Daoy (cell line): ENCODE measurements at regions not wholly inside any gene's neighbourhood (a gene's known extent, or its start where the extent isn't known, plus 50 kb on each side); places are given as distances from the start of the nearest gene placed in this dataset.
"Not testable (repeated sequence)": the region's sequence is repeated elsewhere in the genome, so short reads cannot be mapped to it uniquely, and the experiment has no call there.

Source experiments
- DNase-seq: peaks from one replicate; pipeline ENCODE4 v3.0.0-alpha.2; 2015; ENCODE audit warnings: low read depth

DNA sequence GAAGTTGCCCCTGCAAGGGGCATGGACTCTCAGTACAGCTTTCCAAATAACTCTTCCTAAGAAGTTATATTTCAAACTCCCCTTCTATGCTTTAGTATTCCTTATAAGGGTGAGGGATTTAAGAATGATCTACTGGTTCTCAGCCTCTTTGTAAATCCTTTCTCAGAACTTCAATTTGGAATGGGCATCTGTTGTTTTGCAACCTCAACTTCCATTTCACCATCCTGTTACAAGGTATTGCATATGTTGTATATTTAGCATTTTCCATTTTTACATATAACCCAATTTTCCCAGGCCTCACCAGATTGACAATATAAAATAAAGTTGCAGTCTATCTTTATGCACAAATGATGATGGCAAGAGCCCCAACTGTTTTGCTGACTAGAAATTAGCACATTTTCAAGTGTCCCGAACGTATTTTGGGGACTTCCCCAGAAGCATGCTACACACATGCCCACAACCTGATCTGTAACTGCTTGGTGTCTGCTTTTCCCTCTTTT, 154.9 kb upstream of the CARMIL1 start:
- no peak for DNase-seq

DNA sequence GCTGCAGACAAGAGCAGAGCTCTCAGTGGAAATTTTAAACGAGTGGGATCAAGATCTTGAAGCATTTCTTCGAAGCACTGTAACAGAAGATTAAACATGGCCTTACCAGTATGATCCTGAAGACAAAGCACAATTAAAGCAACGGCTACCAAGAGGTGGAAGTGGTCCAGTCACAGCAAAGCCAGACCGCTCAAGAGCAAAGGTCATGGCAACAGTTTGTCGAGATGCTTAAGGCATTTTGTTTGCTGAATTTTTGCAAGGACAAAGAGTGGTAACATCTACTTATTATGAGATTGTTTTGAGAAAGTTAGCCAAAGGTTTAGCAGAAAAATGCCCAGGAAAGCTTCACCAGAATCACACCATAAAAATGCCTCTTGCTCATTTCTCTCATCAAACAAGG, 153.4 kb upstream of the CARMIL1 start:
- no peak for DNase-seq

DNA sequence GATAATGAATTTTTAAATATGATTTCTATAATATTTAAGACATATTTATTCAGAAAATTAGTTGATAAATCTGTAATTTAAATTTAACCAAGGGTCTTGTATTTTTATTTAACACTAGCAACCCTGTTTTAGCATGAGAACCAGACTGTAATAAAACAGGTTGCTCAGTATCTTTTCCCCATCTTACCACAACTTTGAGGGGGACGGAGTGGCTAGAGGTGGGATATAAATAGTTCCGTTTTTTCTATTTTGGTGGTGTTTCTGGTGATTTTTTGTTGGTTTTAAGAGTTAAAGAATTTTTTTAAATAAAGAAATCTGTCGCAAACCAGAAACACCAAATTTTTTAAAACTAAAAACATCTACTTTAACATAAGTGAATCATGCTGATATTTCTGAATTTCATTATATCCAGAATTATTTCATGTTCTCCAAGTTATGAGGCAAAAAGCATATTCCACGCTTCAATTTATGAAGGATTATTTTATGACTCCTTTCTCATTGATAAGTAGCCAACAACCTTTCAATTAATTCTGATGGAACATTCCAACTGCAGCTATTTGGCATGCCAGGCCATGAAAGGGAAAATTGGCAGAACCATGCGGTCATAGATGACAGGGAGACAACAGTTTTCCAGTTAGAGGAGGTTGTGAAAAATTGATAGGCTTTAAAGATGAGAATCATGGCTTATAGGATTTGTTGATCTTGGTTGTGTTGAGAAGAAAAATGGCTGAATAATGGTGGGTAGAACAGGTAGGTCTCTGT, 151.9 kb upstream of the CARMIL1 start:
- no peak for DNase-seq

DNA sequence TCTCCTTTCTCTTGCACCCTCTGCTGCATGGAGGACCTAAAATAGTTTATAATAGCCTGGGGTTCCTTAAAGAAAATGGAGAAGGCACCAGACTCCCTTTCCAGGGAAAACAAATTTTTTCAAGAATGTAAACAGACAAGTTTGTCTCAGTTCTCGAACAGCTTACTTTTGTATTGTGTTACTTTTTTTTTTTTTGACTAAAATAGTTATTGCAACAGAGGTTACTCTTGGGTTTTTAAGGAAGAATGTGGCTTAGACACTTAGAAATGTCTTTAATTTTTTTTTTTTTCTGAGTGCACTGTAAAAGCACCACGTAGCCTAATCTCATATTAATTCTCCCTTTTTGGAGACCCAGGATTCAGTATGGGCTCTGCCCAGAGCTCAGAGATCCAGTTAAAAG, 148.7 kb upstream of the CARMIL1 start:
- no peak for DNase-seq

DNA sequence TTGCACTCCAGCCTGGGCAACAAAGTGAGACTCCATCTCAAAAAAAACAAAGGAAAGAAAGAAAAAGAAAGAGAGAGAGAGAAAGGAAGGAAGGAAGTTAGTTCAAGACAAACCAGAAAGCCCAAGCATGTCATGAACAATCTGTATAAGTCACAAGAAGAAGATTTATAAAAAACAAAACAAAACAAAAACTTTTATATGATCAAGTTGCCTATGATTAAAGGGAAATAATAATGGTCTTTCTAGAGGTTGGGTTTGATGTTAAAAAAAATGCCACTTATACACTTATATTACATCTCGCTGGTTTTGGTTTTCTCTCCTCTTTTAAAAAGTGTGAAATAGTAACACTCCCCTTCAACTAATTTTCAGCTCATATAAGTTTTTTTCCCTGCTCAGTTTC, 146.2 kb upstream of the CARMIL1 start:
- no peak for DNase-seq

DNA sequence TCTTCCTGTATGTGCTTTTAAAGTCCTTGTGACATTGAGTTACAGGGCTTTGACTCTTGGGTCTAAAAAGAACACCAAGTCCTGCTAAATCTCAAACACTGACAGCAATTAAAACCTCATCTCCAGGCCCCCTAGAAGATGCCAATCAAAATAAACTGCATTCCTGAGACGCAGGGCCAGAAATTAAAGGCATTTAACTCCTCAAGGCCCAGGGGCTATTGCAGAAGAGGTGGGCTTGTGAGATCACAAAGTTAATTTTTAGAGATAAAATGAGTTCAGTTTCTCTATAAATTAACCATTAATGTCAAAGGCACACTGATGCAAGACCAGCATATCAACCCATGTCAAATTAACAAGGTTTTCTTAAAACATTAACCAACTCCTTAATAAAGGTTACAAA, 145.6 kb upstream of the CARMIL1 start:
- DNase-seq, result no peak

DNA sequence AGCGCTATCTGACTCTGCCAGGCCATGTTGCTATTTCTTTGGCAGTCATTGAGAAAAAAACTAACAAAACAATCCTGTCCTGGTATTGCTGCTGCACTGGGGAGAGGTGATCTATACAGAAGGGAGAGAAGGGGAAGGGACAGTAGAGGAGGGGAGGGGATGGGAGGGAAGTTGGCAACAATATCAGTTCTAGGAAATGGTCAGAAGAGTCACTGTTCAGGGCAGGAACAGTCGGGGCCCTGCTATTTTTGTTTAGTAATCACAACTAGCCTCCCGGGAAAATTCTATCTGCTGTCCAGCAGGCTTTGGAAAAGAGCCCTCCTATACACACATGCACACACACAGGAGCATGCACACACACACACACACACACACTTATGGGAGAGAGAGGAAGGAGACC, 142.3 kb upstream of the CARMIL1 start:
- DNase-seq, result no peak

DNA sequence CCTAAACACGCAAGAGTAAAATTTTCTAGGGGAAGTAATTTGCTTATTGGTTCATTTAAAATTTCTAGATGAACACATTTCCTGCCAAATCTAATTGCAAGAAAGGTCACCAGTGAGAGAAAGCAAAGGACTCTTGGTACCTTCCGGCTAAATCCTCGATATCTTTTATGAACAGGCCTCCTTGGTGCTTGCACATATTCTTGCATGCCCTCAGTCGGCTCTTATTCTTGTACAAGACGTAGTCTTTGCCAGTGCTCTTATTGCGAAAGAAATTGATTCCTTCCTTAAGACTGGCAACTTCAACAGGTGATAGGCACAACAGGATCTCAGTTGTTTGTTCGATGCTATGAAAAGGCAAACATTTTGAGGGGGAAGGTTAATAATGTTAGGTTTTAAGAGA, 141.7 kb upstream of the CARMIL1 start:
- no peak for DNase-seq

DNA sequence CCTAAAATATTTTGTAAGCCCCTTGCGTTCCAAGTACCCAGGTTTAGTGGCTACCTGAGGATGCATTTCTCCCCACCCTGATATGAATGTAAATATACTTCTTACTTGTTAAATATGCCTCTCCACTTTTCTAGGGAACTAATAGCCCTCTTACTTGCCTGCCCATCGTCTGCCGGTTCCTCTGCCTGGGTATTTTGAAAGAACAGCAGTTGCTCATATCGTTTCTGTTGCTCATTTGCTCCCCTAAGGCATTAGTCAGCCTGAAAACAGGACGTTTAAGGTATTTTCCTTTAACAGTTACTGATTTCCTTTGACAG, 141.3 kb upstream of the CARMIL1 start:
- no peak for DNase-seq

DNA sequence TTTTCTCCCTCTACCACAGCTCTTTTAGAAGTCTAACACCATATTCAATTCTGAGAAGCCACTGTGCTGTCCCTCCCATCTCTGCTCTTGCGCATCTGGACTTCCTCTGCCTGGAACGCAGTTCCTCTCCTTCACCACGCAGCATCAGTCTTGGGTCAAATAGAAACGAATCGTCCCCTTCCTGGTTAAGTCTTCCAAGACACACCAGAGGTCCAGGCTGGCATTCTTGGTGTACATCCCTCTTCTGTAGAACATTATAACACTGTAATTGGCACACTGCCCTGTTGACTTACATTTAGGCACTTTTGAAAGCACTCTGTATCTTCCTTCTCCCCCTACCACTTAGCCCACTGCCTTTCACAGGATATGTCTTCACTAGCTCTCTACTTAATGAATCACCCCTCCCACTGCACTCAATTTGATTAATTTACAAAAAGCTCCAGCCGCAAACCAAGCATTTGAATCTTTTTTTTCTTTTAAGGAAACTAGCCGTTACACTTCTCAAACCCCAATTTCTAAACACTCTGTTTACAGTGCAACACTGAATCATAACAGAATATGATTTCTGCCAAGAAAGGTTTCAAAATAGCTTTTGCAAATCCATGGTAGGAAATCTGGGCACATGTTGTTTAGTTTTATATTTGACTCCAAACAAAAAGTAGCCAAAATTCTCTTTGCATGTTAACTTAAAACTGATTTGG, 140.8 kb upstream of the CARMIL1 start:
- DNase-seq, result peak; percentile 75

DNA sequence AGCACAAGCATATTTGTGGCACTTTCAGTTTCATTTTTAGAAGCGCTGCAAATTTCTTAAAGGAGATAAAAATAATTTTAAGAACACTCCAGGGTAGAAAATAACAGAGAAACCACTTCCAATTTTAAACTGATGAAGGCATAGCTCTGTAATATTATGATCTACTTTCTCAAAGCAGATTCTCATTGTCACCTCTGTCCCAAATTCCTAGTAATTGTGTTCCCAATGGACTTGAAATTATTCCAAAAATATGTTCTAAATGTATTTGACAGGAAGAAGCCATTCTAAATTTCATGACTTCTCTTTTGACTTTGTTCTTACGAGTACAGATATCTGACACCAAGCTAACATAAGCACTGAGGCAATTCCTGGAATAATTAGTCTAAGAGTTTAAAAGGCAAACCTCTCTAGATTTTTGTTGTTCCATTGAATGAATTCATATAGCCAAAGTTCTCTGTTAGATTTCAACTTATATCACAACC, 140.2 kb upstream of the CARMIL1 start:
- DNase-seq, result no peak

DNA sequence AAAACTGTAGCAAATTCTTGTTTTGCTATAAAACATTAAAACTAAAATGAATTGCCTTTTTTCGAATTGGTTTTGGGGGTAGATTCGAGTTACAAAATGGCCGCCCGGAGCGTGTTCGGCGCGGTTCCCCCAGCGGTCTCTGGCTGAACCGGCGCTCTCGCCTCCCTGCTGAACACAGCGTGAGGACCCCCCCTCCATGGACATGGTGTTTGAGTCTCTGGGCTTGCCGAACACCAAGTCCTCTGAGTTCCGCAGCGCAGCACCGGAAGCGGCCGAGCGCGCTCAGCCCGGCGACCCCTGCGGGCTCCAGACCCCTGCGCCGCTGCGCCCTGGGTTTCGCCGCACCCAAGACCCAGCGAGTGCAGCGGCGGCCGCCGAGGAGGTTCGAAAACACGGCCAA, 139.6 kb upstream of the CARMIL1 start:
- DNase-seq, result not testable (repeated sequence)

DNA sequence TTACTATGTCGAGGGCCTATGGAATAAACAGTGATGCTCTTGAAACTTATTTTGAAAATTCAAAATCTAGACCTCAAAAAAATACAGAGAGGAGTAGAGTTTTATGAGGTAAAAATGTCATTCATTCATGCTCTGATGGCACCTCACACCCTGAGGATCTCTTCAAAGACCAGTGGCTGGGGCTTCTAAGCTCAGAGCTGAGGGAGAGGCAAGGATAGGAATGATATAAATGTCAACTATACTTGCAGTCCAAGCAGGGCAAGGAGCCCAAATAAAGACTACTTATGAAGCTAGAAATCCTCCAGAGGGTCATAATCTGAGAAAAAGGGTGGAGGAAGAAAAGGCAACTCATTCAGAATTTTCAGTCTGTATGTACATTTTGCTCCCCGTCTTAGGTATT, 136.7 kb upstream of the CARMIL1 start:
- no peak for DNase-seq

DNA sequence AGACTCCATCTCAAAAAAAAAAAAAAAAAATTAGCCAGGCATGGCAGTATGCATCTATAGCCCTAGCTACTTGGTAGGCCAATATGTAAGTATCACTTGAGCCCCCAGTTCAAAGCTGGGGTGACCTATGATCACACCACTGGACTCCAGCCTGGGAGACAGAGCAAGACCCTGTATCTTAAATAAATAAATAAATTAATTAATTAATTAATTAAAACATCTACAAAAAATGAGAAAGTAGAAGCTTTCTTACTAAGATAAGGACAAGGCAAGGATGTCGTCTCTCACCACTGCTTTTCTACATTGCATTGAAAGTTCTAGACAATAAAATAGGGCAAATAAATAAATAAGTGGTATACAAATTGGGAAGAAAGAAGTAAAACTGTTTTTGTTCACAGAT, 134.3 kb upstream of the CARMIL1 start:
- no peak for DNase-seq

DNA sequence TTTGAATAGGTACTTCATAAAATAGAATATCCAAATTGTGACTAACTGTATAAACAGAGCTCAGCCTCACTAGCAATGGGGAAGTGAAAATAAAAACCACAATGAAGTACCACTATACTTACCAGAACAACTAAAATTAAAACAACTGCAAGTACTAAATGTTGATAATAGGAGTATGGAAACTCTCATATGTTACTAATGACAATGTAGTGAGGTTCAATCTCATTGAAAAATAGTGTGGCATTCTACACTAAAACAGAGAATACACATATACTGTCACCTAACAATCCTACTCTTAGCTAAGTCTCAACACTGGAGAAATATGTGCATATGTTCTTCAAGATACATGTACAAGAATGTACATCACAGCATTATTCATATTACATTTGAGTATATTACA, 132.0 kb upstream of the CARMIL1 start:
- no peak for DNase-seq

DNA sequence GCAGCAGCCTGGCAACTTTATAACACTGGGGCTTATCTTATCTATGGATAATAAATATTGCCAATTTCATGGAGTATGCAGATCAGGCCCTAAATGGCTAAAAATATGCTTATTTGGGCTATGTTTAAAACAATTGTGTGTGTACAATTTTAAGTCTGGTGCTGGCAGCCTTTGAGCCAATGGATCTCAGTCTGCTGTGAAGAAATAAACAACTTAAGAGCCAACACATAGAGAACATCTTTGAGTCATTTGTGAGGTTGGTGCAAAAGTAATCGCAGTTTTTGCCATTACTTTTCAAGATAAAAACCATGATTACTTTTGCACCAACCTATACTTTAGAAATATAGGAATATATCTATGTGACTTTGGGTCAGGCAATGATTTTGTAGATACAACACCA, 129.1 kb upstream of the CARMIL1 start:
- no peak for DNase-seq

DNA sequence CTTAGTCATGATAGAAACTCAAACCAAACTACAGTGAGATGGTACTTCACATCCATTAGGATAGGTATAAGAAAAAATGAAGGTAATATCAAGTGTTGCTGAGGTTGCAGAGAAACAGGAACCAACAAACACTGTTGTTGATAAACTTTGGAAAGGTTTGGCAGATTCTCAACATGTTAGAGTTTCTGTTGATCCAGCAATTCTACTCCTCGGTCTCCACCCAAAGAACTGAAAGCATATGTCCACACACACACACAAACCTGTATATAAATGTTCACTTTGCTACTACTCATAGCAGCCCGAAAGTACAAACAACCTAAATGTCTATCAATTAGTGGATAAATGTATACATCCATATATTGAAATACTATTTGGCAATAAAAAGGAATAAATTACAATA, 128.3 kb upstream of the CARMIL1 start:
- DNase-seq, result no peak

DNA sequence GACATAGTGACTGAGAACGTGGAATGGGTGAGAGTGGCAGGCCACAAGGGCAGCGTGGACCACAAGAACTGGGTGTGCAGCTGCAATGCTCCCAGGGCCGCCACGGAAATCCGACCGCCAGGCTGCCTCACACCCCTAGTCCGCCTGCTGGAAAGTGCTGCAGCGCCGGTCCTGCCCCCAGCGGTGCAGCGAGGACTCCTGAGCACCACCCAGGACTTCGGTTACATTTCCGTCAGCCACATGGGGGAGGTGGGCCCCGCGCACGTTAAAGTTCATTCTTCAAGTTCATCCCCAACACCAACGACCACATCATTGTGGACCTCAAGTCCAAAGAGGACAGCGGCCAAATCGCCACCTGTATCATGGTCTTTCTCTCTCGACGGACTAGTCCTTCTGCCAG, 126.1 kb upstream of the CARMIL1 start:
- DNase-seq, result no peak

DNA sequence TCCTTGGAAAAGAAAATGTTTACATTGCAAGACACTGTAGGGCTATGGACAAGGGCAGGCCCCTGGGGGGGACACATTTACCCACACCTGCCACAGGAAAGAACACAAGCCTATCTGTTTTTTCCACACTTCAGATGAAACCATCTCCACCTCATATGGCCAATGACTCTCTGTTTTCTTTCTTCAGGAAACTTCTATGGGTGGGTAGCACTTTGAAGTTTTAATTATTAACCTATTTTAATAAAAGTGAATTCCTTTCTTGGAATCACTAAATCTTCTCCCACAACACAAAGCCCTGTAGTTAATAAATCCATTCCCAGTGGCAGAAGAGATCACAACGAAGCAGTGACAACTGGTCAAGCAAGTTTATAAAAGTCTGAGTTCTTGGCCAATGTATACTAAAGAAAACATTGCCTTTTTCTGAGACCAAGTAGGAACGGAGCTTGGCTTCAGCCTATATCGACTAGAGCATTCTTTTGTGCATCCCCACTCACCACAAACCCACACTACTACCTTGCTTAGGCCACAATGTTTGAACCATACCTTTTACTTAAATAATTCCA, 125.1 kb upstream of the CARMIL1 start:
- no peak for DNase-seq

DNA sequence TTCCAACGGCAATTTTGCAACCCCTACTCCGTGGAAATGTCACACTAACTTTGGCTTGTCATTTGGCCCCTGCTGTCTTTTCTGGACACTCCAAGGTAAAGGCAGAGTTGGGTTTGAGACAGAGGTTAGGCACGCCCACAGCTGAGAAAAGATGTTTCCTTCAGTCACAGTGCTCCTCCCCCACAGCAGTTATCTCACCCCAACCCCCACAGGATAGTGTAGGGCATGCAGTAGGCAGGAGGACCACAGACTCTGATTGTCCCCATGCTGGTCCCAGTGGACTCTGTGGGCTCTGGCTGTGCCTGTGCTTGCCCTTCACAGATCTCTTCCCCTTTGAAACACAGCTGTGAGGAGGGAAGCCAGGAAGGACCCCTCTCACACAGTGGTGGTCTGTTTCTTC, 124.0 kb upstream of the CARMIL1 start:
- no peak for DNase-seq

DNA sequence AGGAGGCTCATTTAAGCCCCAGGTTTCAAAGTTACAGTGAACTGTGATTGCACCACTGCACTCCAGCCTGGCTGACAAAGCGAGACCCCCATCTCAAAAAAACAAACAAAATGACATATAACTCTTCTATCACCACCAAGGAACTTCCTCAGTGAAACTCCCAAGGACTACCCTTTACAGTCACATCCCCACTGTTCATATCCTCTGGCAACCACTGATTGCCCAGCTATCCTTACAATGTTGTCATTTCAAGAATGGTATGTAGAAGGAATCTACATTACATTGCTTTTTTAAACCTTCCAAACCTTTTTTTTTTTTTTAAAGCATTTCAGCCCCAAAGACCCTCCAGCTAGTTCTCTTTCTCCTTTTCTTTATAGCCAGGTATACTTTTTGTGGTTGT, 123.1 kb upstream of the CARMIL1 start:
- DNase-seq, result no peak

DNA sequence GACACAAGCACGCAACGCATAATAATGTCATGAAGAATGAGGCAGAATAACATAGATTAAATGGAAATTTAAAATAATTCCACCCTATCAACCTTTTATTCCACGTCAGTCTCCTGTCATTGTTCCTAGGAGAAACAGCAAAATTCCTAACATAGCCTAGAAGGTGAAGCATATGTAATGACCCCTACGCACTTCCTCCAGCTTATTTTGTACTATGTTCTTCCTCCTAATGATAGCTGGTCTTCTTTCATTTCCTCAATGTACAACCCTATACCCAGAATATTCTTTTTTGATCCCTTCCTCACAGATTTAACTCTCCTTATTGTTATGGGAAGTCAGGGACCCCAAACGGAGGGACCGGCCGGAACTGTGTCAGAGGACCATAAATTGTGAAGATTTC, 122.0 kb upstream of the CARMIL1 start:
- DNase-seq, result no peak

DNA sequence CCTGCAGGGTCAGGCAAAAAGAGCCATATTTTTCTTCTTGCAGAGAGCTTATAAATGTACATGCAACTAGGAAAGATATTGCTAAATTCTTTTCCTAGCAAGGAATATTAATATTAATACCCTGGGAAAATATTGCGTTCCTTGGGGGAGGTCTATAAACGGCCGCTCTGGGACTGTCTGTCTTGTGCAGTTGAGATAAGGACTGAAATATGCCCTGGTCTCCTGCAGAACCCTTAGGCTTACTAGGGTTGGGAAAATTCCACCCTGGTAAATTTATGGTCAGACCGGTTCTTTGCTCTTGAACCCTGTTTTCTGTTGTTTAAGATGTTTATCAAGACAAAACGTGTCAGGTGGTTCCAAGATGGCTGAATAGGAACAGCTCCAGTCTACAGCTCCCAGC, 121.3 kb upstream of the CARMIL1 start:
- no peak for DNase-seq
